LNCaP clone FGC (cell line): ENCODE measurements at regions not wholly inside any gene's neighbourhood (a gene's known extent, or its start where the extent isn't known, plus 50 kb on each side); places are given as distances from the start of the nearest gene placed in this dataset.

Experiments
- DNase-seq: peaks from one replicate; pipeline ENCODE4 v3.0.0-alpha.2; 2011; ENCODE audit warnings: low read depth
- H3K4me3 ChIP-seq: 2 replicates; pipeline ENCODE4 v1.5.1; 2011; ENCODE audit warnings: mild to moderate bottlenecking, low read depth, low read length, control low read depth
- CTCF ChIP-seq: IDR thresholded peaks from 2 replicates; pipeline ENCODE4 v1.5.1; 2012; ENCODE audit warnings: mild to moderate bottlenecking; ENCODE audit not compliant: control insufficient read depth, insufficient read depth; ENCODE audit errors: extremely low read depth

GRCh38 chr10:109202111-109202510, 721.2 kb downstream of the XPNPEP1 start:
- no peak for DNase-seq
- TF ChIP-seq CTCF: no peak
- no peak overlapping the region for H3K4me3 ChIP-seq

DNA sequence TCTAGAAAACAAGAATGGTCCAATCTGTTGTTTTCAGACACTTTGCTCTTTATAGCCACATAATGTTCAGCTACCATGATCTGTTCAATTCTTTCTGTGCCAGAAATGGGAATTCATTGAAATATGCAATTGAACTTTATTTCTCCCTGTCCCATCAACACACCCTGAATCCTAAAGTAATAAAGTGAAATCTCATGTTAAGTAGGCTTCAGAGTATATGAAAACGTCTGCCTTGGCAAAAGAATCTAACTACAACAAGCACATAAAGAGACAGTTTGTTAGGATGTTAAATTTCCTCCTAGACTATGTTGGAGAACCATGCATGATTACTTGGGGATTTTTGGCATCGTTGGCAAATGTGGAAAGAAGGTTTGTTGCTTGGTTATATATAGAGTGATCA, 722.7 kb downstream of the XPNPEP1 start:
- DNase-seq: no peak
- no peak for TF ChIP-seq CTCF
- no peak overlapping the region for H3K4me3 ChIP-seq

GRCh38 chr10:109191823-109192222, 731.5 kb downstream of the XPNPEP1 start:
- no peak for DNase-seq
- no peak for TF ChIP-seq CTCF
- no peak overlapping the region for H3K4me3 ChIP-seq

DNA sequence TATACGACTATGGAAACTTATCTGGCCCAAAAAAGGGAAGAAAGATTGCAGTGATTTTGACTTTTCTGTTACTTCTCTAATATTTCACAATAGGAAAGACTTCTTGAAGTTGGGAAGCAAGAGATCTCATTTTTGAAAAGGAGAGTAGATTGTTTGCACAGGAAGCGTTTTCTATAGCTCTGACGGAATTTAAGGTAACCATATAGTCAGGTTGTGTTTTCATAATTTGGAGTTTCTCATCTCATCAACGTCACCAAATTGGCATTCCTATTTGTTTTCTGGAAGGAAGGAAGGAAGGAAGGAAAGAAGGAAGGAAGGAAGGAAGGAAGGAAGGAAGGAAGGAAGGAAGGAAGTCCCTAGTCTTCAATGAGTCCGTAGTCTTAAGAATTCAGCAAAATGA, 732.0 kb downstream of the XPNPEP1 start:
- no peak for DNase-seq
- no peak overlapping the region for H3K4me3 ChIP-seq
- TF ChIP-seq CTCF: no peak

DNA sequence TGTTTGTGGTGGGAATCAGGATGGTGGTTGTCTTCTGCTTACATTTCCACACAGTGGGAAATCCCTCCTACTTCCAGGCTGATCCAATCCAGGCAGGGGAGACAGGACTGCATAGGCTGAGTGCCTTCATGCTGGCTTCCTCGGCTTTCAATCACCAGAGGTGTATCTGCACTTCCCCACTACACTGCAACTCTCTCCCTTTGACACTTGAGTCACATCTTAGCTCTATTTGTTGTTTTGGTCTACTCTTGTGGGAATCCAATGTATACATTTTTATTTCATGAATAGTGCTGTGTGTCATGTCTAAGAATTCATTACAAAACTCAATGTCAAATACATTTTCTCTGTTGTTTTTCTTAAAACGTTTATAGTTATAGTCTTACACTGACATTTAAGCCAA, 735.6 kb downstream of the XPNPEP1 start:
- no peak for TF ChIP-seq CTCF
- no peak overlapping the region for H3K4me3 ChIP-seq
- no peak for DNase-seq

DNA sequence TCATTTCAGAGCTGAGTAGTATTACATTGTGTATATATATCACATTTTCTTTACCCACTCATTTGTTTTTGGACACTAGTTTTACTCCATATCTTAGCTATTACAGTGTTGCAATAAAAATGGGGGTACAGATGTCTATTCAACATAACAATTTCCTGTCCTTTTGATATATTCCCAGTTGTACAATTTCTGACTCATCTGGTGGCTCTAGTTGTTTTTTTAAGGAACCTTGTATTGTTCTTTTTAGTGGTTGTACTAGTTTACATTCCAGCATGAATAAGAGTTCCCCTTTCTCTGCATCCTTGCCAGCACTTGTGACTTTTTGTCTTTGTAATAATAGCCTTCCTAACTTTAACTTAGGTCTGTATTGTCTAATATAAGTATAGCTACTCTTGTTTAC, 739.9 kb downstream of the XPNPEP1 start:
- DNase-seq: no peak
- H3K4me3 ChIP-seq: no peak overlapping the region
- TF ChIP-seq CTCF: no peak

DNA sequence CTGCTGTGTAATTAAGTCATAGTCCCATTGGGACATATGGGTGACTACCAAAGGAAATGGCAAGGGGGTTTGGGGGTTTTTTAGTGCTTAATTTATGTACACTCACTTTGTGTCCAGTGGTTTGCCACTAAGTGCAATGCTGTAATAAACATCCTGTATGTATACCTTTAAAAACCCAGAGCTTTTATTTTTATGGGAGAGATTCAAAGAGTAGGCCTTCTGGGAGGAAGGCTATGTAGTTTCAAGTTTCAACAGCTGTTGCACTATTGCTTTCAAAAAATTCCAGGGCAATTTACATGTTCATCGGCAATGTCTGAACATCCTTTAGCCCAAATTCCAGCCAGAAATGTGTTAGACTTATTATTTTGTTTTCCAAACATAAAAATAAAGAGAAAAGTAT, 744.7 kb downstream of the XPNPEP1 start:
- DNase-seq: no peak
- H3K4me3 ChIP-seq: no peak overlapping the region
- TF ChIP-seq CTCF: no peak
